SK-N-MC (cell line): ENCODE measurements at regions not wholly inside any gene's neighbourhood (a gene's known extent, or its start where the extent isn't known, plus 50 kb on each side); places are given as distances from the start of the nearest gene placed in this dataset.

Experiments used
- EZH2 ChIP-seq: fragments of 200-600 bp; sonication (generic); IDR thresholded peaks from one replicate; pipeline ENCODE4 v1.6.1; 2017; ENCODE audit warnings: antibody characterized with exemption
- POLR2AphosphoS5 ChIP-seq: IDR thresholded peaks from 2 replicates; pipeline ENCODE4 v1.6.1; 2012; ENCODE audit warnings: mild to moderate bottlenecking, low read depth, low read length, borderline replicate concordance

- TF ChIP-seq POLR2AphosphoS5 (no peak), EZH2 (no peak)
Measured at GRCh38 chr1:30462166-30462565, 261.2 kb downstream of the MATN1 start.
